ENCODE measurements at regions not wholly inside any gene's neighbourhood (a gene's known extent, or its start where the extent isn't known, plus 50 kb on each side); places are given as distances from the start of the nearest gene placed in this dataset.

GRCh38 chr2:5528706-5529105 is 163.5 kb upstream of the SOX11 start:
- H3K27ac ChIP-seq (ENCODE audit: poor library complexity, severe bottlenecking): no peak overlapping the region
- H3K27me3 ChIP-seq (ENCODE audit: insufficient read depth, poor library complexity, severe bottlenecking): no peaks in the 10 kb centered on the region
- ATAC-seq (ENCODE audit: low read depth): no peak
- DNase-seq (ENCODE audit: low spot score): no peak
- H3K36me3 ChIP-seq (ENCODE audit: low read depth): no peaks in the 10 kb centered on the region
- H3K4me3 ChIP-seq (ENCODE audit: severe bottlenecking): no peak overlapping the region
- TF ChIP-seq CTCF (IDR thresholded peaks at IDR 0.05; ENCODE audit: poor library complexity, severe bottlenecking): no peak
- H3K4me1 ChIP-seq (ENCODE audit: insufficient read depth, poor library complexity, severe bottlenecking): no peaks in the 10 kb centered on the region
- peaks cover 3% of the 10 kb centered on the region for H3K9me3 ChIP-seq (ENCODE audit: severe bottlenecking)

GRCh38 chr2:5530011-5530696 is 162.0 kb upstream of the SOX11 start:
- Histone ChIP-seq H3K27ac (ENCODE audit: poor library complexity, severe bottlenecking) (no peak overlapping the region), H3K27me3 (ENCODE audit: insufficient read depth, poor library complexity, severe bottlenecking) (no peaks in the 10 kb centered on the region), H3K4me1 (ENCODE audit: insufficient read depth, poor library complexity, severe bottlenecking) (no peaks in the 10 kb centered on the region), H3K4me3 (ENCODE audit: severe bottlenecking) (no peak overlapping the region), H3K9me3 (ENCODE audit: severe bottlenecking) (no peaks in the 10 kb centered on the region), H3K36me3 (ENCODE audit: low read depth) (no peaks in the 10 kb centered on the region)
- DNase-seq (ENCODE audit: low spot score) (no peak), ATAC-seq (ENCODE audit: low read depth) (no peak)
- TF ChIP-seq CTCF (IDR thresholded peaks at IDR 0.05; ENCODE audit: poor library complexity, severe bottlenecking): no peak

- ATAC-seq (ENCODE audit: low read depth): no peak
Observed at GRCh38 chr2:5535301-5535700, 156.9 kb upstream of the SOX11 start.

GRCh38 chr2:5537180-5537688 is 154.9 kb upstream of the SOX11 start:
- no peak for ATAC-seq (ENCODE audit: low read depth)
- DNase-seq (ENCODE audit: low spot score): no peak
- TF ChIP-seq CTCF (IDR thresholded peaks at IDR 0.05; ENCODE audit: poor library complexity, severe bottlenecking): no peak
- H3K27me3 ChIP-seq (ENCODE audit: insufficient read depth, poor library complexity, severe bottlenecking): no peaks in the 10 kb centered on the region
- no peaks in the 10 kb centered on the region for H3K36me3 ChIP-seq (ENCODE audit: low read depth)
- no peak overlapping the region for H3K4me3 ChIP-seq (ENCODE audit: severe bottlenecking)
- no peak overlapping the region for H3K27ac ChIP-seq (ENCODE audit: poor library complexity, severe bottlenecking)
- H3K4me1 ChIP-seq (ENCODE audit: insufficient read depth, poor library complexity, severe bottlenecking): no peaks in the 10 kb centered on the region
- H3K9me3 ChIP-seq (ENCODE audit: severe bottlenecking): no peaks in the 10 kb centered on the region

More at GRCh38 chr2:5535301-5535700, 156.9 kb upstream of the SOX11 start:
- Histone ChIP-seq H3K9me3 (ENCODE audit: severe bottlenecking) (no peaks in the 10 kb centered on the region), H3K27me3 (ENCODE audit: insufficient read depth, poor library complexity, severe bottlenecking) (no peaks in the 10 kb centered on the region), H3K4me3 (ENCODE audit: severe bottlenecking) (no peak overlapping the region), H3K27ac (ENCODE audit: poor library complexity, severe bottlenecking) (no peak overlapping the region), H3K36me3 (ENCODE audit: low read depth) (no peaks in the 10 kb centered on the region), H3K4me1 (ENCODE audit: insufficient read depth, poor library complexity, severe bottlenecking) (no peaks in the 10 kb centered on the region)
- TF ChIP-seq CTCF (IDR thresholded peaks at IDR 0.05; ENCODE audit: poor library complexity, severe bottlenecking): no peak
- no peak for DNase-seq (ENCODE audit: low spot score)

GRCh38 chr2:5538313-5538712 is 153.9 kb upstream of the SOX11 start:
- H3K27me3 ChIP-seq (ENCODE audit: insufficient read depth, poor library complexity, severe bottlenecking): no peaks in the 10 kb centered on the region
- no peak for TF ChIP-seq CTCF (IDR thresholded peaks at IDR 0.05; ENCODE audit: poor library complexity, severe bottlenecking)
- H3K4me1 ChIP-seq (ENCODE audit: insufficient read depth, poor library complexity, severe bottlenecking): no peaks in the 10 kb centered on the region
- DNase-seq (ENCODE audit: low spot score): no peak
- no peaks in the 10 kb centered on the region for H3K9me3 ChIP-seq (ENCODE audit: severe bottlenecking)
- no peak for ATAC-seq (ENCODE audit: low read depth)
- no peak overlapping the region for H3K4me3 ChIP-seq (ENCODE audit: severe bottlenecking)
- no peaks in the 10 kb centered on the region for H3K36me3 ChIP-seq (ENCODE audit: low read depth)
- no peak overlapping the region for H3K27ac ChIP-seq (ENCODE audit: poor library complexity, severe bottlenecking)
